ENCODE measurements at regions not wholly inside any gene's neighbourhood (a gene's known extent, or its start where the extent isn't known, plus 50 kb on each side); places are given as distances from the start of the nearest gene placed in this dataset.

GRCh38 chr16:65782611-65783600 lies 583.6 kb upstream of the CDH5 start:
- no peak for DNase-seq (ENCODE audit: low spot score)
- intact Hi-C loops (cut with DNase I), result no loop called here

DNA sequence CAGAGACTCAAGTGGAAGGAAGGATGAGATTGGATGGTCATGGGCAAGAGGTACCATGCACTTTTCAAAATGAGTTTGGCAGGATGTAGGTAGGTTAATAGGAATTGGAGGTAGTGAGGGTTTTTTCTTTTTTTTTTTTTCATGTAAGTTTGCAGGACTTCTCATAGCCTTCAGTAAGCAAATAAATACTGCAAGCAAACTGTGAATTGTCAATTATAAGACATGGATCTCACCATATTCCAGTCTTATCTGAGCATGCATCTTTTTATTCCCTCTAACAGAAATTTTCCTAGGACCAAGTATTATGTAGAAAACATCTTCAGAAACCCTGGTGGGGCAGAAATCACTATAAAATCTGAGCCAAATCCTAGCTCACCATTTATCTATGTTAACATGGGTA lies 584.6 kb upstream of the CDH5 start:
- intact Hi-C loops (cut with DNase I), result no loop called here
- DNase-seq (ENCODE audit: low spot score), result no peak

DNA sequence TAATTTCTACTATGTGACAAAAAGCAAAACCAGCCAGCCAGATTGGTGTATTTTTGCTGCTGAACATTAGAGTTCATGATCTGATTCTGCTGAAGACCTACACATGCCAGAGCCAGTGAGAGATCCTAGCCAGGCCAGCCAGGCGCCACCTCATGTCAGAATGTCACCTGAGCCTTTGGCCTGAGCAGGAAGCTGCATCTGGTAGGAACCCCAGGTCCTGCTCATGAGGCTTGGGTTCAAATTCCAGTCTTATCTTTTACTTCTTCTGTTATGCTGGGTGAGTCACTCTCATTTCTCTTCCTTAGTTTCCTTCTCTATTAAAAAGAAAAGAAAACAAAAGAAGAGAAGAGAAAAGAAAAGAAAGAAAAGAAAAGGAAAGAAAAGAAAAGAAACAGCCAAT lies 585.1 kb upstream of the CDH5 start:
- no peak for DNase-seq (ENCODE audit: low spot score)
- intact Hi-C loops (cut with DNase I), result no loop called here

GRCh38 chr16:65779201-65779600 lies 587.3 kb upstream of the CDH5 start:
- intact Hi-C loops (cut with DNase I), result no loop called here
- DNase-seq (ENCODE audit: low spot score), result no peak

DNA sequence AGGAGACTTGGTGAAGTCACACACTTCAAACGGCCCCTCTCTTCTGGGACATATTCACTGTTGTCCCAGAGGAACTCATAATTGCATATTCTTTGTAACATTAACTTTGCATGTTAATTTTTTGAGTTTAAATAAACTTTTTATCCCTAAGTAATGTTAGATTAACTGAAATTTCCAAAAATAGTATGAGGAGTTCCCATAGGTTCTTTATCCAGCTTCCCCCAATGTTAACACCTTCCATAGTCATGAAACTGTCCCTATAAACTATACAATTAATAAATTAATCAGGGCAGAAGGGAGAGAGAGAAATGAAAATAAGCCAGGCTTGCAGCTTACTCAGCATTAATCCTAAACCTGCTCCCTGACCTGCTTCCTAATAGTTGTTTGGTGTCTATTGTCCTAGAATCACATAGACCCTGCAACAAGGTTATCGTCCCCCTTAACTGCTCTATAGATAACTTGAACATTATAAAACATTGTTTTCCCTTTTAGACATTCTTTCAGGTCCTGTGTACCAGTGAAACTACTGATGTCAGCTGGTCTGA lies 589.8 kb upstream of the CDH5 start:
- intact Hi-C loops (cut with DNase I), result no loop called here
- no peak for DNase-seq (ENCODE audit: low spot score)

DNA sequence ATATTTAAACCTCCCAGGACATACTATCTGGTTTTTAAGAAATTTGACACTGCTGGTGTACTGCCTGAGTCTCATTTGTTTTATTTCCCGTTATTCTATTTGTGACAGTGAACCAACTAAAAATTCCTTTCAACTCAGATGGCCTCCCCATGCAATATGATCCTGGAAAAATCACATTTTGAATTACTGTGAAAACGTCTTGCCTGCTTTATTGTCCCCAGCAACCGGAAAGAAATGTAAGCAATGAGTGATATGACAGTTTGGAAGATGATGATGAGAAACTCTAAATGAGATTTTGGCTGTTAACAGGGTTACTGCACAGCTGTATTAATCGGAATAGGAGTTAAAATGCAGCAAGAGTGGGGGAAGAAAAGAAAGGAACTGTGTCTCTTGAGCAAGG lies 590.7 kb upstream of the CDH5 start:
- no peak for DNase-seq (ENCODE audit: low spot score)
- intact Hi-C loops (cut with DNase I), result no loop called here

DNA sequence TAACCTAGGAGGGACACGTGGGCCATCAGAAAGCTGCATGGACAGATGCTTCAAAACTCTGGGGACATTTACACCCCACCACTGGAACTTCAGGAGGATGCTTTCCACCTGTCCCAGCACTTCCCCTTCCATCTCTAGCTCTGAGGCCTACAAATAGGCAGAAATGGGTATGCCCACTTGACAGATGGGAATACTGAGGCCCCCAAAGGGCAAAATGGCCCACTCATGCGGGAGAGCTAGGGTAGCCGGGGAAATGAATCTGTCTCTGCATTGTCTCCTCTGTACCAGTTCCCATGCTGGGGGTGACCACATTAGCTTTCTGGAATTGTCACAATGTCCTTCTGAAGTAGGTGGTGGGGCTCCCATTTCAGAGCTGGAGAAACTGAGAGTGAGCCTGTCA lies 592.1 kb upstream of the CDH5 start:
- intact Hi-C loops (cut with DNase I), result no loop called here
- no peak for DNase-seq (ENCODE audit: low spot score)

GRCh38 chr16:65773301-65773874 lies 593.1 kb upstream of the CDH5 start:
- intact Hi-C loops (cut with DNase I), result no loop called here
- no peak for DNase-seq (ENCODE audit: low spot score)

- intact Hi-C loops (cut with DNase I), result no loop called here
- no peak for DNase-seq (ENCODE audit: low spot score)
Observed at GRCh38 chr16:65772134-65772732, 594.3 kb upstream of the CDH5 start.

DNA sequence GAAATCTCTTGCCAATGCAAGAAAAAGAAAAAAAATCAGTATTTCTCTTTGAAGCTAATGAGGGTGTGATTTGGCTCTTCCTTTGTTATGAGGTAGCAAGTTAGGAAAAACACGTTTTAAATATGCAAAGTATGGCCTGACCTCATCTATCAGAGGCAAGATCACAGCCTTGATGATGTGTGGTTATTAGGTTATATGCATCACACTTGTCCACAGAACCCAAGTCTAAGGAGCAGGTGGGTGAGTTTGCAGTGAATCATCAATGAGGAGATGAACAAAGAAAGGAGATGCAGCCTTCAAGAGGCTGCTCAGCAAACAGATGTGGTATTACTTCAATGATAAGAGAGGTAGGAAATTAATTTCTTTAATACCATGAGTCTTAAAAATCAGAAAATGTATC lies 594.8 kb upstream of the CDH5 start:
- DNase-seq (ENCODE audit: low spot score), result no peak
- intact Hi-C loops (cut with DNase I), result no loop called here

- intact Hi-C loops (cut with DNase I), result no loop called here
- DNase-seq (ENCODE audit: low spot score), result no peak
Observed at GRCh38 chr16:65770752-65771151, 595.7 kb upstream of the CDH5 start.

DNA sequence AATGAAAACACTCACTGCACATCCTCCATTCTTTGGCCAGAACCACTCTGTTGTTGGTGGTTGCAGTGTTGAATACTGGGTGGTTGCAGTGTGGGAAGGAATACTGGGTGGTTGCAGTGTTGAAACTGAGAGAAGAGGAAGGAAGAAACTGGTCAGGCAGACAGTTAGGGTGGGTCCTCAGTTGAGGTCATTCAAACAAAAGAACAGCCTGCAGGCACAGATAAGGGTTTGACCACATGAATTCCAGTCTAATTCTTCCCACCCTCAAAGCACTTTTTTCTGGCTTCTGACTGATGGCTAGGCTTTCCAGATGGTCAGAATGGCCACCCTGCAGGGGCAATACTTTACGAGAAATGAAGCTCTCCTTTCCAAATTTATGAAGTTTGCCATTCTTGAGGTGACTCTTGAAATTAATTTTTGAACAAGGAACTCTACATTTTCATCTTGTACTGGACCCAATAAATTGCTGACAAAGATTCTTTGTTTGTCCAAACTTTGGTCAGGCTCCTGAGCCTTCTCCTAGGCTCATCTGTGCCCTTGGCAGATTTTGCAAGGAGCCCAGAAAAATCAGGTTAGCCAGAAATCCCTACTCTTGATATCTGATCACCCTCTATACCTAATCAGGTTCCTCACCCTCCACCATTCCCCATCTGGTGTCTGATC lies 596.6 kb upstream of the CDH5 start:
- intact Hi-C loops (cut with DNase I), result no loop called here
- DNase-seq (ENCODE audit: low spot score), result no peak

DNA sequence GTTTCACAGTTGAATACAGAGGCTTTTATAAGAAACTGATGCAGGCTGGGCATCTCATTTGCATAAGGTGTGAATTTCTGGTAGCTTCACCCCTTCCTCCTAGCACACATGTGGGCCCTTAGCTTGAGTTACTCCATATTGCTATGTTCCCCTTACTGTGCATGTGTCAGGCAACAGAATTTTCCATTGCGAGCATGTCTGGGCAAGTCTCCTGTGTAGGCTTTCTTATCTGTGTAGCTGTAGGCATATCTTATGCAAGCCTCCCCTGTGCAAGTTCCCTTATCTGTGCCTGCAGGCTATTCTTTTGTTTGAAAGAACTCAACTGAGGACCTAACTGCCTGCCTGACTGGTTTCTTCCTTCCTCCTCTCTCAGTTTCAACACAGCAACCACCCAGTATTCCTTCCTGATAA lies 597.4 kb upstream of the CDH5 start:
- intact Hi-C loops (cut with DNase I), result no loop called here
- no peak for DNase-seq (ENCODE audit: low spot score)

GRCh38 chr16:65767125-65767524 lies 599.4 kb upstream of the CDH5 start:
- intact Hi-C loops (cut with DNase I), result no loop called here
- DNase-seq (ENCODE audit: low spot score), result no peak

DNA sequence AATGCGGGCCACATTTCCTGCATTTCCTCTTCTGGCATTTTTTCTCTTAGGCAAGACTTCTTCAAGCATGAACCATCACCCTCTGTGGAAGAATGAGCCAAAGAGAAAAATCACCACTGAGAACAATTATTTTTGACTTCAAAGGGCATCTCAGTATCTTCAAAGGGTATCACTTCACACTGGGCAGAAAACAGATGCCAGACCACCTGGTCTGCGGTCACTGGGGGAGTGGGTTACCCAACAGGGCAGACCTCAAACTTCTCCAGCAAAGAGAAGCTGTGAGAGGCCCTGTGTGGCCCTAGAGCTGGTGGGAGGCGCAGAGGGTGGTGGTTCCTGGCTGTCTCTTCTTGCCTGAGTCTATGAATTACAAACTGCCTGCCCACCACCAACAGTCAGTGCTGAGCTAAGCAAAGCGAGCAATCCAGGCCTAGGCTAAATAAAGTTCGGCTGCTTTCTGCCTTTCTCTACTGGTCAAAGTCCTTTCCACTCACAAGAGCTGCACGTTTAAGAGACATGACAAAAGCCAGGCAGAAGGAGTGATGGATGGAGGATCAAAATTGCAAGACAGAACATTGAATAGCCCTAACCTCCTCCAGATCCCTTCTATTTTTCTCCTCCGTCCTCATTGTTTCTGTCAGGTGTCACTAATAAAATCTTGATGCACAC lies 602.7 kb upstream of the CDH5 start:
- no peak for DNase-seq (ENCODE audit: low spot score)
- intact Hi-C loops (cut with DNase I), result no loop called here

DNA sequence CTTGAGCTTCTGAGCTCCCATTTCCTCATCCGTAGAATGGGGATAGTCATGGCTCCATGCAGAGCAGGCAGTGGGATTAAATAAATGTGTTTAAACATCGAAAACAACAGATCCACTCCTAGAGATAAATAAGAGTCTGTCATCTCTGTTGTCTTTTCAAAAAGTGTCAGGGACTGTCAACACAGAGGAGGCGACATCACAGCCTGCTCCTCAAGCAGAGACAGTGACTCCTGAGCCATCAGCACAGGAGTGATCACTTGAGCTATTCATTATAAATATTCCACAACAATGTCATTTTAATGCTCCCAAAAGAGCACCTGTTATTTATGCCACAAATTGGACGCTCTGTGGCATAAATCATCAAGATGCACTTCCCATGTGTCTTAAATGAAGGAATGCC lies 605.6 kb upstream of the CDH5 start:
- intact Hi-C loops (cut with DNase I), result no loop called here
- no peak for DNase-seq (ENCODE audit: low spot score)

DNA sequence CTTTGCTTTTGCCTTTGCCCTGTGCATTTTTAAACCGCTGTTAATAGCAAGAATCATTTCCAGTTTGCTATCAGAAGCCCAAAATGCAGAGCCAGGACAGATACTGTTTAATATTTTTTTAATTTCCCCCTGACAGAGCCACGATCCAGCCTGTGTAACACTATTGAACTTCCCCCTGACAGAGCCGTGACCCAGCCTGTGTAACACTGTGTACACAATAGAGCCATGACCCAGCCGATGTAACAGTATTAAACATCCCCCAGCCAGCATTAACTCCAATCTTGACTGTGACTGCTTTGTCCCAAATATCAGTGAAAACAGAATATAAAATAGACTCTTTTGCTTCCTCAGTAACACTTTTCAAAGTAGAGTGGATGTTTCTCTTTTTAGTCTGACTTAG lies 607.9 kb upstream of the CDH5 start:
- intact Hi-C loops (cut with DNase I), result no loop called here
- DNase-seq (ENCODE audit: low spot score), result no peak

GRCh38 chr16:65757064-65757463 lies 609.4 kb upstream of the CDH5 start:
- DNase-seq (ENCODE audit: low spot score), result no peak
- intact Hi-C loops (cut with DNase I), result no loop called here

DNA sequence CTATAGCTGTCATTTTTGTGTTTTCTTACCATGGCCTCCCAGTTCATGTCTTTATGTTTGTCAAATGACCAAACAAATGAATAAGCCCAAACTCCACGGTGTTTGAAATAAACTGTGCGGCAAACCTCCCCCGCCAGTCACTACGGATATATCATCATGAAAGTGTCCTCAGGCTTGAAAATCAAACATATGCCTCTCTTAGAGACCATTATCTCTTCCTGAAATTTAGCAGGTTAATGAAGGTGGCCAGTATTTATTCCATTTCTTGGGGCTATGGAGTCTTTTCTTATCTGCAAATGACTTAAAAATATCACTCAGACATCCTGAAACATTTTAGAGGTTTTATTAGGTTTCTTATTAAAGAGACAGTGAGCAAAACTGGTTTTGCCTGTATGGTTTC lies 610.3 kb upstream of the CDH5 start:
- no peak for DNase-seq (ENCODE audit: low spot score)
- intact Hi-C loops (cut with DNase I), result no loop called here
